ENCODE measurements at regions not wholly inside any gene's neighbourhood (a gene's known extent, or its start where the extent isn't known, plus 50 kb on each side); places are given as distances from the start of the nearest gene placed in this dataset.

- no peak for DNase-seq (ENCODE audit: low read depth in 2 of 2)
Observed at GRCh38 chr18:42268186-42268725, 313.2 kb downstream of the PIK3C3 start.

GRCh38 chr18:42268798-42269197 is 313.8 kb downstream of the PIK3C3 start:
- no peak for DNase-seq (ENCODE audit: low read depth in 2 of 2)

GRCh38 chr18:42271647-42272414 is 316.8 kb downstream of the PIK3C3 start:
- no peak for DNase-seq (ENCODE audit: low read depth in 2 of 2)

GRCh38 chr18:42274488-42275137 is 319.6 kb downstream of the PIK3C3 start:
- DNase-seq (ENCODE audit: low read depth in 2 of 2) = no peak

- no peak for DNase-seq (ENCODE audit: low read depth in 2 of 2)
Observed at GRCh38 chr18:42275138-42275535, 320.1 kb downstream of the PIK3C3 start.

GRCh38 chr18:42275949-42276730 is 321.1 kb downstream of the PIK3C3 start:
- DNase-seq (ENCODE audit: low read depth in 2 of 2) = no peak

- DNase-seq (ENCODE audit: low read depth in 2 of 2) = no peak
Observed at GRCh38 chr18:42281124-42281523, 326.1 kb downstream of the PIK3C3 start.

GRCh38 chr18:42281851-42282250 is 326.8 kb downstream of the PIK3C3 start:
- DNase-seq (ENCODE audit: low read depth in 2 of 2) = no peak

GRCh38 chr18:42287047-42287446 is 332.0 kb downstream of the PIK3C3 start:
- DNase-seq (ENCODE audit: low read depth in 2 of 2) = no peak

- no peak for DNase-seq (ENCODE audit: low read depth in 2 of 2)
Observed at GRCh38 chr18:42288129-42288528, 333.1 kb downstream of the PIK3C3 start.

GRCh38 chr18:42289526-42289925 is 334.5 kb downstream of the PIK3C3 start:
- DNase-seq (ENCODE audit: low read depth in 2 of 2) = no peak

GRCh38 chr18:42290318-42291307 is 335.6 kb downstream of the PIK3C3 start:
- no peak for DNase-seq (ENCODE audit: low read depth in 2 of 2)

GRCh38 chr18:42292654-42293053 is 337.6 kb downstream of the PIK3C3 start:
- DNase-seq (ENCODE audit: low read depth in 2 of 2) = no peak

- no peak for DNase-seq (ENCODE audit: low read depth in 2 of 2)
Observed at GRCh38 chr18:42296192-42296591, 341.2 kb downstream of the PIK3C3 start.

- DNase-seq (ENCODE audit: low read depth in 2 of 2) = no peak
Observed at GRCh38 chr18:42296723-42297122, 341.7 kb downstream of the PIK3C3 start.

GRCh38 chr18:42298759-42299675 is 344.0 kb downstream of the PIK3C3 start:
- peak in 1 of 2 donors; percentile 18 for DNase-seq (ENCODE audit: low read depth in 2 of 2)

- no peak for DNase-seq (ENCODE audit: low read depth in 2 of 2)
Observed at GRCh38 chr18:42305869-42306593, 351.0 kb downstream of the PIK3C3 start.

- no peak for DNase-seq (ENCODE audit: low read depth in 2 of 2)
Observed at GRCh38 chr18:42306594-42306980, 351.6 kb downstream of the PIK3C3 start.

GRCh38 chr18:42310956-42311355 is 355.9 kb downstream of the PIK3C3 start:
- DNase-seq (ENCODE audit: low read depth in 2 of 2) = no peak

All from stimulated activated CD8-positive, alpha-beta memory T cell treated with anti-CD3 and anti-CD28 coated beads, Interleukin-2, amount 100 ng/mL, for 1 hour (primary cell).